A673 (cell line): ENCODE measurements at regions not wholly inside any gene's neighbourhood (a gene's known extent, or its start where the extent isn't known, plus 50 kb on each side); places are given as distances from the start of the nearest gene placed in this dataset.

Source experiments
- EZH2 ChIP-seq: fragments of 200-600 bp; sonication (generic); IDR thresholded peaks from 2 replicates; pipeline ENCODE4 v1.6.1; 2017; ENCODE audit warnings: borderline replicate concordance, low read depth, mild to moderate bottlenecking, mixed read lengths, antibody characterized with exemption, low read length; ENCODE audit not compliant: poor library complexity, severe bottlenecking
- TF ChIP-seq, protein P1 (sequence below): fragments of 300-800, 200-600 bp; sonication (generic); conservative IDR thresholded peaks from 2 replicates; pipeline ENCODE4 v1.5.1; 2017; ENCODE audit warnings: low read depth, mild to moderate bottlenecking, antibody characterized with exemption, low read length, moderate library complexity, mixed read lengths

GRCh38 chr3:192079098-192079497 is 618.1 kb downstream of the PYDC2 start:
- TF ChIP-seq, protein P1, sequence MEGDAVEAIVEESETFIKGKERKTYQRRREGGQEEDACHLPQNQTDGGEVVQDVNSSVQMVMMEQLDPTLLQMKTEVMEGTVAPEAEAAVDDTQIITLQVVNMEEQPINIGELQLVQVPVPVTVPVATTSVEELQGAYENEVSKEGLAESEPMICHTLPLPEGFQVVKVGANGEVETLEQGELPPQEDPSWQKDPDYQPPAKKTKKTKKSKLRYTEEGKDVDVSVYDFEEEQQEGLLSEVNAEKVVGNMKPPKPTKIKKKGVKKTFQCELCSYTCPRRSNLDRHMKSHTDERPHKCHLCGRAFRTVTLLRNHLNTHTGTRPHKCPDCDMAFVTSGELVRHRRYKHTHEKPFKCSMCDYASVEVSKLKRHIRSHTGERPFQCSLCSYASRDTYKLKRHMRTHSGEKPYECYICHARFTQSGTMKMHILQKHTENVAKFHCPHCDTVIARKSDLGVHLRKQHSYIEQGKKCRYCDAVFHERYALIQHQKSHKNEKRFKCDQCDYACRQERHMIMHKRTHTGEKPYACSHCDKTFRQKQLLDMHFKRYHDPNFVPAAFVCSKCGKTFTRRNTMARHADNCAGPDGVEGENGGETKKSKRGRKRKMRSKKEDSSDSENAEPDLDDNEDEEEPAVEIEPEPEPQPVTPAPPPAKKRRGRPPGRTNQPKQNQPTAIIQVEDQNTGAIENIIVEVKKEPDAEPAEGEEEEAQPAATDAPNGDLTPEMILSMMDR = no peak
- TF ChIP-seq EZH2 = no peak
